ENCODE measurements at regions not wholly inside any gene's neighbourhood (a gene's known extent, or its start where the extent isn't known, plus 50 kb on each side); places are given as distances from the start of the nearest gene placed in this dataset.
"Not testable (repeated sequence)": the region's sequence is repeated elsewhere in the genome, so short reads cannot be mapped to it uniquely, and the experiment has no call there.

DNA sequence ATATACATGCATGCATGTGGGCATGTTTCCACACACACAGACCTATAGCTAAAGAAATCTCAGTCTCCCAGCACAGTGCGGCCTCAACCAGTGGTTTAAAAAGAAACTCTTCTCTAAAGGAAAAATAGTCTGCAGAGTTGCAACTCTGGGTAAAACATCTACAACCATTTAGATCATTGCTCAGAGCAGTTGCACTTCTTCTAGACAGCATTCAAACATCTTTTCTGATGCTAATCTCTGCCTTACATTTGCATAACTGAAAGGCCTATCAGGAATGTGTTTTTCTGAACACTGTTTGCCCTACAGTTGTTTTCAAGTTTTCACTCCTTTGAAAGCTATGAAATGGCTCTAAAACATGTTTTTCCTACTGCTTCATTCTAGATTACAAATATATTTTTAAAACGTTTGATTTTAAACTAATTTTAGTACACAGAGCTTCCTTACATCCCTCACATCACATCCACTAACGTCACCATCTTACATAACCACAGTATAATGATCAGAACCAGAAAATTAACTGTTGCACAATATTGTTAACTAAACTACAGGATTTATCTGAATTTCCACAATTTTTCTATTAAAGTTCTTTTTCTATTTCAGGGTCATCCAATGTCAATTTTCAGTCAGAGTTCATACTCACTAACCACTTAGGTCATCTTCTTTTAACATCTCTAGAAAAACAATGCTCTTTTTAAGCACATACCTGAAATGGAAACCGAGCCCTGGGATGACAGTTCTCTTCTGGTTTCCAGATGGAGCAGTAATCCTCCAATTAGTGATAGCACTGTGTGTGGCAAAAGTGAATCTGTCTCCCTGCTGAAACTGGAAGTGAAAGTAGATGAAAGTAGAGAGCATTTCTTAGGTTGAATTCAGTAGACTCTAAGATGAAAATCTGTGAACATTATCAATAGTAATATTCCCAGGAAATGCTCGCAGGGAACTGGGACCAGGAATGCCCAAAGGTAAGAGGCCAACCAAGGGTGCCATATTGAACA, 501.6 kb upstream of the GCFC2 start:
- DNase-seq = no peak
- in situ Hi-C loops (cut with HindIII; ENCODE audit: low pct_ligation_motif_present, low pct_unique_long_range_greater_than_20kb, low sequenced_read_pairs) = no loop called here

DNA sequence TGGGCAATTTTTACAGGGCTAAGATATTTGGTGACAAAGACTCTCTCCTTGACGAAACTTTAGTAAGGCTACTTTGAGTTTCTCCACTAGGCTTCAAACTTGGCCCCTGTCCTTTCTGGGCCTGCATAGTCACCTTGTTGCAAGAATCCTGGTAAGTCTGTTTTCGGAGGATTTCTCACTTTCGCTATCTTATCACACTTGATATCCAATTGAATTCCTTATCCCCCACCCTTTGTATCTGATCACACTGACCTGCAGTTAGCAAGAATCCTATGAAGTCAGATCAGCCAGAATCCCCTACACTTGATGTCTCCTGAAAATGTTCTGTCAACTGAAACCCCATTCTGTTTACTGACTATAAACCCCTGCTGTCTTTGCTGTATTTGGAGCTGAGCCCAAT, 499.8 kb upstream of the GCFC2 start:
- in situ Hi-C loops (cut with HindIII; ENCODE audit: low pct_ligation_motif_present, low pct_unique_long_range_greater_than_20kb, low sequenced_read_pairs) = no loop called here

DNA sequence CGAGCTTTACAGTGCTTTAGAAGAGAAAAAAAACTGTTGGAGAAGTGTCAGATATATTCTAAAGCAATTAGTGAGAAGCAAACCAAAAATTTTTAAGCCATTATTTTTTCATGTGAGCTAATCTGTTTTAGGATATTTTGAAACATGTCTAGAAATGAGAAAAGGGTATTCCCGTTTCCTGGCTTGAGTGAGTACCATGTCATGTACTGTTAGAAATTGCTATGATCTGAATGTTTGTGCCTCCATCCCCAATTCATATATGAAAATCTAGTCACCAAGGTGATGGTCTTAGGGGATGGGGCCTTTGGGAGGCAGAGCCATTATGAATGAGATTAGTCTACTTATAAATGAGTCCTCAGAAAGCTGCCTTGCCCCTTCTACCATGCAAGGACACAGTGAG, 493.3 kb upstream of the GCFC2 start:
- in situ Hi-C loops (cut with HindIII; ENCODE audit: low pct_ligation_motif_present, low pct_unique_long_range_greater_than_20kb, low sequenced_read_pairs) = no loop called here

More for the DNA sequence above, 499.8 kb upstream of the GCFC2 start:
- no peak for DNase-seq

DNA sequence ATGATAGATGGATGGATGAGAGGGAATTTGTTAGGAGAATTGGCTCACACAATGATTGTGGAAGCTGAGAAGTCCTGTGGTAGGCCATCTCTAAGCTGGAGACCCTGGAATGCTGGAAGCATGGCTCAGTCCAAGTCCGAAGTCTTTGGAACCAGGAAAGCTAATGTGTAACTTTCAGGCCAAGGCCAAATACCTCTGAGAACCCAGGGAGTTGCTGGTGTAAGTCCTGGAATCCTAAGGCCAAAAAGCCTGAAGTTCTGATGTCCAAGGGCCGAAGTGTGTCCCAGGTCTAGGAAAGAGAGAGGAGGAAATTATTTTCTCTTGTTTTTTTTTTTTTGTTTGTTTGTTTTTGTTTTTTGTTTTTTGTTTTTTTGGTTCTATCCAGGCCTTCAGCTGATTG, 492.2 kb upstream of the GCFC2 start:
- no peak for DNase-seq
- in situ Hi-C loops (cut with HindIII; ENCODE audit: low pct_ligation_motif_present, low pct_unique_long_range_greater_than_20kb, low sequenced_read_pairs) = no loop called here

More for the DNA sequence above, 493.3 kb upstream of the GCFC2 start:
- DNase-seq = no peak

DNA sequence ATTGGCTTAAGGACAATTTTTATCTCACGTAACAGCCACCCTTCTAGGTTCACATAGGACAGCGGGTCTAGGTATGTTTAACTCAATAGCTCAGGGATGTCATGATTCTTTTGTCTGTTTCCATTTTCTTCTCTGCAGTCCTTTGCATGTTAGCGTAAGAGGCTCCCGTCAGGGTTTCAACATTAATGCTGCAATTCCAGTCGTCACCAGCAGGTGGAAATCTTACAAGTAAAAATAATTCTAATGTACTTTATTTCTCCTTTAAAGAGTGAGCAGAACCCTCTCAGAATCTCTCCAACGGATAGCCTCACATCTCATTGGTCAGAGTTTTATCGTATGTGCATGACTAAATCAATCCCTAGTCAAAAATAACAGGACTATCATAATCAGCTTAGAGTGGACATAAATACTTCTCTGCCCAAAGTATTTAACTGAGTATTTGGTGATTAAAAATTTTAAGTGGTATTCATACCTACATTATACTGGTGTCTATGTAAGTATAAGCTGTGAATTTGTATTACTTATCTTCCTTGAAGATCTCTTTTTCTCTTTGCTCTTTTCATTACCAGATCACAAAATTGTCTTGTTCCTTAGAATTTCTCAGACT, 487.2 kb upstream of the GCFC2 start:
- in situ Hi-C loops (cut with HindIII; ENCODE audit: low pct_ligation_motif_present, low pct_unique_long_range_greater_than_20kb, low sequenced_read_pairs) = no loop called here
- DNase-seq = peak; percentile 66

DNA sequence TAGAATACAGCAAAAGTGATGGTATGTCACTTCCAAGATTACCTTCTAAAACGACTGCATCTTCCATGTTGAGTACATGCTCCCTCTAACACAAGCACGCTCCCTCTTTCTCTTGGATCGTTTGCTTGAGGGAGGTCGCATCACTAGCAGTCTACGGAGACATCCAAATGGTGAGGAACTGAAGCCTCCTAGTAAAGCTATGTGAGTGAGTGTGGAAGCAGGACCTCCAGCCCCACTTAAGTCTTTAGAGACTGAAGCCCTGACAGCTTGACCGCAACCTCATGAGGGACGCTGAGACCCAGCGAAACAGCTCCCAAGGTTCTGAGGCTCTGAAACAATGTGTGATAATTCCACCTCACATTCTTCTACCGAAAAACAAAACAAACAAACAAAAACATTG, 486.7 kb upstream of the GCFC2 start:
- in situ Hi-C loops (cut with HindIII; ENCODE audit: low pct_ligation_motif_present, low pct_unique_long_range_greater_than_20kb, low sequenced_read_pairs) = no loop called here
- no peak for DNase-seq

DNA sequence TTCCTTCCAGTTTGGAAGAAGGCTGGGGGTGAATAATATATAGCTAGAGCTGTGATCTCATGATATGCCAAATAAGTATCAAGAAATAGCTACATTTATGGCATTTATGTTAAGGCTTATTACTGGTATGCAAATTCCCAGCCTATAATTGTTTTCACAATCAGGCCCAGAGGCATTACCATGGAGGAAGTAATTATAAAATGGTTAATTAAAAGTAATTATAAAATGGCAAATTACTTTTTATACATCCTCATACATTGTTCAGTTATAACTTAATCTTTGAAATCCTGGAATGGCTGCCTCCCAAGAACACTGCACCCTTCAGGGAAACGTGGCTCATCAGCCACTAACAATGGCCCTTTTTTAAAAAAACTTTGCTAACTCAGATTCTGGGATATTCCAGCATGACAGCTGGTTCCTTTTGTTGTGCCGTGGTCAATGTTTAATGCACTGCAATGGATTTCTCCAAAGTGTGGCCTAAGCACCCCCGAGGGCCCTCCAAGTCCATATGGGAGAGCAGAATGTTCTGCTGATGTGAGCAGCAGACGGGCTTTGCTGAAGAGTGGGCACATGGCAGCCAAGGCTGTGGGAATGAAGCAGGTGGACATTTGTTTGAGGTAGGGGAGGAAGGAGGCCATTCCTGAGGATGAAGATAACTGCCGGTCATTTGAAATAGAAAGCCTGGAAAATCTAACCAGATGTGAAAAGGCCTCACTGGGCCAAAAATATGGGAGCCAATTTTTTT, 483.5 kb upstream of the GCFC2 start:
- no peak for DNase-seq
- in situ Hi-C loops (cut with HindIII; ENCODE audit: low pct_ligation_motif_present, low pct_unique_long_range_greater_than_20kb, low sequenced_read_pairs) = no loop called here

DNA sequence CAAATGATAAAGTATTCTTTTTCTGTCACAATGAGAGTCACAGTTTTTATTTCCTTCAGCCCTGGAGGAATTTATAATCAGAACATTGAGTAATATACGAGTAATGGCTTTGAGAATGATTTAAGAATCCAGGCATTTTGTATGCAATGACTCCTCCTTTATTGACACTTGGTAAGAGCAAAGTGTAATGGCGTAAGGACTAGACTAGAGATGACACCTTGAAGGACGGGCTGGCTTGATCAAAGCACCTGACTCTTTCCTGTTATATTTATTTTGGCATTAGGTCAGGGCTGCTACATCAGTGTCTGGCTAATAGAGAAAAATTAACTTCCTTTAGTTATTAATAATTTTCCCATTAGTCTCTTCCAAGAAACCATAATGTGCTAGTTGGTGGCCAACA, 482.4 kb upstream of the GCFC2 start:
- in situ Hi-C loops (cut with HindIII; ENCODE audit: low pct_ligation_motif_present, low pct_unique_long_range_greater_than_20kb, low sequenced_read_pairs) = no loop called here
- DNase-seq = no peak

DNA sequence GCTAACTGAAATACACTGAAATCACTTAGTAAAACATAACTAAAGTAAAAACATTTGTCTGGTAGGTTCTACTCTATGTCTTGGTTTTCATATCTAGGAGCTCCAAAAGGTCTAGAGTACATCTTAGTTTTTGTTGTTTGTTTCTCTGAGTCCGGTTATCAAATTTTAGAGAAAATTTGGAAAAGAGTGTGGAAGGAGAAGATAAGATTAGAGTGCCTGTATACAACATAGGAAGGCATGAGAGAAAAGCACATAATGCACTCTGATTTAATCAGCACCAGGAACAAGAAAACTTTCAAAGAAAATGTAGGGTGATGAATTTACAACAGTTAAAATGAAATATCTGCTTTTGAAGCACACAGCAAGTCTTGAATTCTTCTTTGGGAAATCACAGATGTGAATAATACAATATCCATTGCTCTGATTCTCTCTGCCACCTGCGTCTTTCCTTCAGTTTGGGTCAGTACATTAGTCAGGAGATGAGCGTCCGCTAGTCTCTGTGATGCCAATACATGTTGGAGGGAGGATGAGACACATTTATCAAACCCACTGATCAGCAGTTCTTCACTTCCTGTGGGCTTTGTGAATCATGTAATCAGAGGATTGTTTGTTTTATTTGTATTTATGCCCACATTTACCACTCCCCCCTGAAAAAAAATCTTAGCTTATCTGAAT, 477.8 kb upstream of the GCFC2 start:
- DNase-seq = no peak
- in situ Hi-C loops (cut with HindIII; ENCODE audit: low pct_ligation_motif_present, low pct_unique_long_range_greater_than_20kb, low sequenced_read_pairs) = no loop called here

DNA sequence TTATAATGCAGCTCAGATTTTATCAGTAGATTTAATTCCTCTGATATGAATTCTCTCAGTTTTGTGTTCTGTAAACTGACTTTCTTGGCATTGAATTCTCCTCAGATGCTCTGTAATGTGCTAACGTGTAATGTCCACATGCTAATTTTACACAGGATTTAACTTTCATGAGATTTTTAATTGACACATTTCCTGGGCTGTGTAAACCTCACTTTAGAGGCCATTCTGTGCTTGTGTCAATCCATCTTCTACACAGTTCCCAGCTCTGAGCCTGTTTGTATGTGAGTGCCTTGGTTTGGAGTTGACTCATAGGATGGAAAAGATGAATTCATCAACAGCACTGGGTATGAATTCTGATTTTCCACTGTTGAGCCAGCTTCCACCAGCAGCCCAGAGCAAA, 476.7 kb upstream of the GCFC2 start:
- no peak for DNase-seq
- in situ Hi-C loops (cut with HindIII; ENCODE audit: low pct_ligation_motif_present, low pct_unique_long_range_greater_than_20kb, low sequenced_read_pairs) = no loop called here

DNA sequence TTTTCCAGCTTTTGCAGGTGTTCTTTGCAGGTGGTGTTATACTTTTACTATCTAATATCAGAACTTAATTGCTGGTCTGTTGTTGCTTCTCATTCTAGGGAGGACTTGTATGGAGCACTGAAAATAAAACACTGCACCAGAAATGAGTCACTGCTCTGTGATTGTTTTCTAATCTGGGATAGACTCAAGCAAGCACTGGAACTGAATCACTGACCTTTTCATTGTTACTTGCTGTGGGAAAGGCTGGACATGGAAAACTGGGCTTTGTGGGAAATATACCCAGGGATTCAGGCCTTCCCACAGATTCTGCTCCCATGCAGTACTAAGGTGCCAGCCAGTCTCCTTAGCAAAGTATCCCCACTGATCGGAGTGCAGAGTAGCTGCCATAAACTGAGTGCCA, 470.0 kb upstream of the GCFC2 start:
- in situ Hi-C loops (cut with HindIII; ENCODE audit: low pct_ligation_motif_present, low pct_unique_long_range_greater_than_20kb, low sequenced_read_pairs) = no loop called here
- DNase-seq = no peak

DNA sequence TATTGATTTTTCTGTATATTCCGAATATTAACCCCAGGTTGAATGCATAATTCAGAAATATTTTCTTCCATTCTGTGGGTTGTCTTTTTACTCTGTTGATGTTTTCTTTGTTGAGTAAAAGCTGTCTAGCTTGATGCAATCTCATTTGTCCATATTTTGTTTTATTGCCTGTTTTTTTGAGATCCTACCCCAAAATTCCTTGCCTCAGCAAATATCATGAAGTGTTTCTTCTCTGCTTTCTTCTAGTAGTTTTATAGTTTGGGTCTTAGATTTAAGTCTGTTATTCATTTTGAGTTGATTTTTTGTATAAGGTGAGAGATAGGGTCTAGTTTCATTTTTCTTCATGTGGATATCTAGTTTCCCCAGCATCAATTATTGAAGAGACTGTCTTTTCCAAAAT, 467.9 kb upstream of the GCFC2 start:
- in situ Hi-C loops (cut with HindIII; ENCODE audit: low pct_ligation_motif_present, low pct_unique_long_range_greater_than_20kb, low sequenced_read_pairs) = no loop called here
- no peak for DNase-seq

DNA sequence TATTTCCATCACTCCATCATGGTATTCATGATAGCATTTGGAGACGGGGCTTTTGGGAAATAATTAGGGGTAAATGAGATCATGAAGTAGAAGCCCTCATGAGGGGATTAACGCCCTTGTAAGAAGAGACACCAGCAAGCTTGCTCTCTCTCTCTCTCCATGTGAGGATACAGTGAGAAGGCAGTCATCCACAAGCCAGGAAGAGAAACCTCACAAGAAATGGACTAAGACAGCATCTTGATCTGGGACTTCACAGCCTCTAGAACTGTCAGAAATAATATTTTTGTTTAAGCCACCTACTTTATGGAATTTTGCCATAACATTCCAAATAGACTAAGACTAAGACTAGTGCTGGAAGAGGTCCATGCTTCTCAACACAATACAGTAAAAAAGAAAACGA, 464.6 kb upstream of the GCFC2 start:
- in situ Hi-C loops (cut with HindIII; ENCODE audit: low pct_ligation_motif_present, low pct_unique_long_range_greater_than_20kb, low sequenced_read_pairs) = no loop called here

DNA sequence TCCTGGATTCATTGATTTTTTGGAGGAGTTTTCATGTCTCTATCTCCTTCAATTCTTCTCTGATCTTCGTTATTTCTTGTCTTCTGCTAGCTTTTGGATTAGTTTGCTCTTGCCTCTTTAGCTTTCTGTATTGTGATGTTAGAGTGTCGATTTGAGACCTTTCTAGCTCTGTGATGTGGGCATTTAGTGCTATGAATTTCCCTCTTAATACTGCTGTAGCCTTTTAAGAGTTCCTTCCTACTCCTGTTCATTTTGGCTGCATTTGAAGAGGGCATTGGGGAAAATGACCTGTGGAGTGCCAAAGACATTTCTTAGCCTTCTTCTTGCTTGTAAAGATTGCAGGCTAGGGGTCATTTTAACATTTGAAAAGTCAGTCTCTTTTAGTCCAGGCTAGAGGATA, 463.8 kb upstream of the GCFC2 start:
- no peak for DNase-seq
- in situ Hi-C loops (cut with HindIII; ENCODE audit: low pct_ligation_motif_present, low pct_unique_long_range_greater_than_20kb, low sequenced_read_pairs) = no loop called here

More for the DNA sequence above, 464.6 kb upstream of the GCFC2 start:
- DNase-seq = no peak

DNA sequence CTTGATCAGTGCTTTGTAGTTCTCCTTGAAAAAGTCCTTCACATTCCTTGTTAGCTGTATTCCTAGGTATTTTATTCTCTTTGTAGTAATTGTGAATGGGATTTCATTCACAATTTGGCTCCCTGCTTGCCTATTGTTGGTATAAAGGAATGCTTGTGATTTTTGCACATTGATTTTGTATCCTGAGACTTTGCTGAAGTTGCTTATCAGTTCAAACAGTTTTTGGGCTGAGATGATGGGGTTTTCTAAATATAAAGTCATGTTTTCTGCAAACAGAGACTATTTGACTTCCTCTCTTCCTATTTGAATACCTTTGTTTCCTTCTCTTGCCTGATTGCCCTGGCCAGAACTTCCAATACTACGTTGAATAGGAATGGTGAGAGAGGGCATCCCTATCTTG, 462.5 kb upstream of the GCFC2 start:
- DNase-seq; in situ Hi-C loops (cut with HindIII; ENCODE audit: low pct_ligation_motif_present, low pct_unique_long_range_greater_than_20kb, low sequenced_read_pairs): not testable (repeated sequence)

DNA sequence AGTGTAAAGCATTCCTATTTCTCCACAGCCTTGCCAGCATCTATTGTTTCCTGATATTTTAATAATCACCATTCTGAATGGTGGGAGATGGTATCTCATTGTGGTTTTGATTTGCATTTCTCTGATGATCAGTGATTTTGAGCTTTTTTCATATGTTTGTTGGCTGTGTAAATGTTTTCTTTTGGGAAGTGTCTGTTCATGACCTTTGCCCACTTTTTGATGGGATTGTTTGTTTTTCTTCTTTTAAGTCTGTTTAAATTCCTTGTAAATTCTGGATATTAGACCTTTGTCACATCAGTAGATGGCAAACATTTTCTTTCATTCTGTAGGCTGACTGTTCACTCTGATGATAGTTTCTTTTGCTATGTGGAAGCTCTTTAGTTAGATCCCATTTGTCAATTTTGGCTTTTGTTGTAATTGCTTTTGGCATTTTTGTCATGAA, 461.5 kb upstream of the GCFC2 start:
- DNase-seq; in situ Hi-C loops (cut with HindIII; ENCODE audit: low pct_ligation_motif_present, low pct_unique_long_range_greater_than_20kb, low sequenced_read_pairs): not testable (repeated sequence)

DNA sequence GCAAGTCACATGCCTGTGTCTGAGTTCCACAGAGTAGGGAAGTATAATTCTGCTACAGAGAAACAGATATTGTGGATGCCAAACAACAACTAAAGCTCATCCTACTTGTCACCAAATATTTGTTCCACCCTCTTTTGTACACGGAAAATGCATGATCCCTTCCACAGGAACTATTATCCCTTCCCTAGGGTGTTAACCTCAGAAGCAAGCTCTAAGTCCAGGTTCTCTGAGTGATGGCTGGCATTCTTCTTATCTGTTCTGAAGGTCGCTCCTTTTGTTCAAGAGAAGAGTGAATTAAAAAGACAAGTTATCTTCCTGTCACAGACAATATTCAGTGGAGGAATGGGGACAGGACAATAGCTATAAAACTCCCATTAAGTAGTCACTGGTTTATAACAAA, 460.1 kb upstream of the GCFC2 start:
- DNase-seq = no peak
- in situ Hi-C loops (cut with HindIII; ENCODE audit: low pct_ligation_motif_present, low pct_unique_long_range_greater_than_20kb, low sequenced_read_pairs) = no loop called here

DNA sequence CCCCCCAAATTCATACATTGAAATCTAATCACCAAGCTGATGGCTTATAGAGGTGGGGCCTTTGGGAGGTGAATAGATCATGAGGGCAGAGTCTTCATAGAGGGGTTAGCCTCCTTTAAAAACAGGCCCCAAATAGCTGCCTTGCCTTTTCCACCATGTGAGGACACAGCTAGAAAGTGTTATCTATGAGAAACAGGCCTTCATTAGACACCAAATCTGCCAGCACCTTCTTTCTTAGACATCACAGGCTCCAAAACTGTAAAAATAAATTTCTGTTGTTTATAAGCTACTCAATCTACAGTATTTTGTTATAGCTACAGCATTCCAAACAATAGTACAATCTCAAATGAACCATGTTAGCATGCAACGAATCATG, 459.3 kb upstream of the GCFC2 start:
- in situ Hi-C loops (cut with HindIII; ENCODE audit: low pct_ligation_motif_present, low pct_unique_long_range_greater_than_20kb, low sequenced_read_pairs) = no loop called here
- no peak for DNase-seq
